NCI-H82 (cell line): ENCODE measurements at regions not wholly inside any gene's neighbourhood (a gene's known extent, or its start where the extent isn't known, plus 50 kb on each side); places are given as distances from the start of the nearest gene placed in this dataset.

Experiments
- DNase-seq: peaks from one replicate; lab custom pipeline; 2025; lab: John Stamatoyannopoulos, UW

DNA sequence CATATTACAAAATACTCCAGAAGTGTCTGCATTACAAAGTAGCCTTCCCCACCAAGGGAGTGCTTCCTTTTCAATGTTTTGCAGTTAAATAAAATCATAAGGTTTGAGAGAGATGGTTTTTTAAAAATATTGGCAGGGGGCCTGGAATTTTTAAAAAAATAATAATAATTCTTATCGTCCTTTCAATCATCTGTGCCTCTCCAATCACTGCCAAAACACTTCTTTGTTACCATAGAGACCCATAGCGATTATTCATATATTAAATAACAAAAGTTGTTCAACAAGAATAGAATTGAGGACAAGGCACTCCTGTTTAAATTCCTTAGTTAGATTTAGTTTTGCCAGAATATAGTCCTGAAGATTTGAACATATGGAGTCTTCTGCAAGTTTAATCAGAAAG is 203.1 kb downstream of the FAT4 start:
- DNase-seq = no peak

DNA sequence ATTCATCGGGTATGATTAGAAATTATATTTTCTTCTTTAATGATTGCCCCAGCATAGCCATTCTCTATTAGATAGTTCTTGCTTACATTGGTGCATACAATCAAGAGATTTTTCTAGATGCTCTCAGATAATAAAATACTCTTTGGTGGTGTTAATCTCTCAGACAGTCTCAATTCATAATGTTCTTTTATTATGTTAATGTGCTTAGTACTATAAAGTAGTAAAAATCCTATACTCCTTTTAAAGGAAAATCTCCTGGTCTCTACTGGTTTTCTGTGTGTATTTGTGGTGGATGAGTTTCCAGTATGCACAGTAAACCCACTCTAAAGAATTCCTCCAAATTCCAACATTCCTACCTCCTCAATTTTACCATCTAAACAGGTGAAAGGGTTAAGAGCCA is 203.5 kb downstream of the FAT4 start:
- no peak for DNase-seq

DNA sequence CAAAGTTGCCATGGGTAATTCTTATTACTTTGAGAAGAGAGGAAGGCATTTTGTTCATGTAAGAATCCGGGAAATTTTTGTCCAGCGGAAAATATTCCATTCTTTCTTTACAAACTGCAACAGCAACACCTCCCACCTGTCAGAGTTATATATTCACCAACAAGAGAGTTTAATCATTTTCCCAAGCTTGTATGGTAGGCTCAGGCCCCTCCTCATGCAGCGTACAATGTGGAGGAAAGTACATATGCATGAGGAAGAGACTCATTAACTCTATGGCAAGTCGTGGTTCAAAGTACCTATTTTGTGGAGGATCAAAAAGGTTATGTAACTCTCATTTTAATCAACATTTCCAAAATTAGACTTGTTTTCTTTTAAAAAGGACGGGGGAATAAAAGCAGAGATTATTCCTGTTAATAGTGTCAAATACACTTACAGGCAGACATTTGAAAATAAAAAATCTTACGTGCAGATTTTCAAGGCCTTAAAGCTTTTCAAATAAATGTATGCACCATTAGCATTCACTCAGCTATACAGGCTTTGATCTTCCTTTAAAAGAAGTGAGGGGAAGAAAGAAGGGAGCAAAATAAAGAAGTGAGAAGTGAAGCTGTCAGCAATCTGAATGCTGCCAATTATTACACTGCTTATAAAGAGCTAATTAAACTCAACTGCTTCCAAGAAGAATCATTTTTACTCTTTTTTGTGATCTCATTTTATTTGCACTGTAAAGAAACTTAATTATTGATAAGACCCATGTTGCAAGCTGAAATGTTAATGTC is 204.8 kb downstream of the FAT4 start:
- DNase-seq = no peak

DNA sequence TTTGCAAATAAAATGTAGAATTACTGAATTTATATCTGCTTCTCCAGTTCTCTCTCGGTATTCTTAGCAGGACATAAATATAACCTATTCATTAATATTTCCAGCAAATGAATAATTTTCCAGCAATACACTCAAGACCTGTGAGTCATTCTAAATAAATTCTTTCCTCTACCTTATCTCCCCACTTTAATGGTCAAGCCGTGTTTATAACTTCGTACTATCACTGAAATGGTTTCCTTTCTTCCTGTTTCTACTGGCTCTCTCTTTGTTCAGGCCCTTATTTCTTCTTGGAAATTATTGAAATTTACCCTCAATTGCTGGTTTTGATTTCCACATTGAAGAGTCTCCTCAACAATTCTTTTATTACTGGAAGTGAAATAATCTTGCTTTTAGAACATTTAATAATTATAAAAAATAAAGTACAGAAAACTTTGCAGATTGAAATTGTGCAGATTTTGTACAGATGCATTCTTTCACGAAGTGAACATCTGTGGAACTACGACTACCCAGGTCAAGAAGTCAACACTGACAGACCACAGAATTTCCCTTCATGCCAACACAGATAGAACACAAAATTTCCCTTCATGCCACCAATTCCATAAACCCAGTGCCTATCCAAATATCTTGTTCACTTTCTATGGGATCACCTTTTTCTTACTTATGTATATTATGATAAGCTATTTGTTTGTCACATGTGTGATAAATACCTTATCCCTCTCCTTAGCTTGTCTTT is 205.7 kb downstream of the FAT4 start:
- DNase-seq = no peak

DNA sequence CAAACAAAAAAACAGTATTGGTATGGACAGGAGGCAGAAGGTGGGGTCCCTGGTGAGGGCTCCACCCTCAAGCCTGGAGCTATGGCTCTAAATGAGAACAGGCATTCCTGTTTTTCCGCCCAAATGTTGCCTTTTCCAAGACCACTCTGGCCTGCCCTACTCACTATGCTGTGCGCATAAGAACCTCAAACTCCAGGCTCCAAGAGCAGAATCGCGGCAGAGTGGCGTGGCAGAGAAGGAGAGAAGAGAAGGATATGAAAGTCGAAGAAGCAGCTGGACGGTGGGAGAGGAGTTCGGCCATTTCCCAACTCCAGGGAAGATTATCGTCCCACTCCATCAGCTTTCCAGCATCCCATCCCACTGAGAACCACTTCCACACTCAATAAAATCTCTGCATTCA is 207.8 kb downstream of the FAT4 start:
- no peak for DNase-seq

DNA sequence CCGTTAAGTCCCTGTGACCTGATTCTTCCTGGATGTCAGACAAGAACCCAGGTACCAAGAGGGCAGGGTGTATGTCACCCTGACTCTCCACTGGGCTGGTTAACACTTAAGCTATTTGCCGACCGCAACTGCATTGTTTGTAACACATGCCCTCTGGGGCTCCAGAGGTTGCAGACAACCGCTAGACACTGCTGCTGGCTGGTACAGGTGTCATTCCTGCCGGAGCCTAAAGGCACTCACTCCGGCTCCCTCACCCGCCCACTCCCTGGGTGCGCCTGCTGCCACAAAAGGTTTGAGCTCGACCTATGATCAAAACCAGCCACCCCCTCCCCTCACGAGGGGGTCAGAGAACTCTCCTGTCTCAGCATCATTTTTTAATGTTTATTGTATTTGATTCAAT is 208.2 kb downstream of the FAT4 start:
- no peak for DNase-seq

DNA sequence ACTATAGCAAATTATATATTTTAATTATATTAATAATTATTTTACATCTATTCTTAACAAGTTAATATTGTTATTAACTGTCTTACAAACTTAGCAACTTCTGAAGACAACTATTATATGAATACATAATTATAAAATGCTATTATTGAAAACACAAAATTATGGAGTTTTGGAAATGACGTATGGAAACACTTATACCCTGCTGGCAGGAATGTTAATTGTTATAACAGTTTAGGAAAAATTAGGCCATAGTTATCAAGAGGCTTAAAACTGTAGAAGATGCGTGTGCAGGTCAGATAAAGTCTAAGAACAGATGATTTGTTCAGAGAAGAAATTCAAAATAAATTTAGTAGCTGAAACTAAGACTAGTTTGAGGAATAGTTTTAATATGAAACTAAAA is 211.7 kb downstream of the FAT4 start:
- no peak for DNase-seq

DNA sequence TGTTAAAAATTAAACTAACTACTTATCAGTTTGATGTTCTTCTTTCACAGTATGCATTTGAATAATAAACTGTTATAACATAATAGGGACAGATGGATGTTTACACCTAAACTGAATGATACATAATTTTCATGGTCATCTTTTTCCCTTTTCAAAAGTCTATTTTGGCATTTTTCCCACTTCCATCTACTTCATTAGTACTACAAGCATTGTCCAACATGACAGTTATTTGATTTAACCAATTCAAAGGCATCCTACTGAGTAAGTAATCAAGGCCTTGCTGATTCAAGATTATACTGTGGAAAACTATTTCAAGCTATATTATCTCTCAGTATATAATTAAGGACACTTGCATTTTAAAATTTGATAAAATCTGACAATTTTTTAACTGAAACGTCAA is 212.9 kb downstream of the FAT4 start:
- no peak for DNase-seq

DNA sequence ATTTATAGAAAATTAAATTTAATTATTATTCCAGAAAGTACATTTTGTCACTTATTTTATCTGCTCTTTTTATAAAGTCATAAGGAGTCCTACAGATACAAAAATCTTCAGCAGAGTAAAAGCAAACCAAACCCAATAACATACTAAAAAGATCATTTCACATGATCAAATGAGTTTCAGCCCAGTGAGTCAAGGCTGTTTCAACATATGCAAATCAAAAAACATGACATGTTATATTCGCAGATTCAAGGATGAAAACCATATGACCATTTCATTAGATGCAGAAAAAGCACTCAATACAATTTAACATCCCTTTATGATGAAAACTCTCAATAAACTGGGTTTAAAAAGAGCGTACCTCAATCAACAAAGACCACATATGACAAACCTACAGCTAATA is 214.3 kb downstream of the FAT4 start:
- no peak for DNase-seq

DNA sequence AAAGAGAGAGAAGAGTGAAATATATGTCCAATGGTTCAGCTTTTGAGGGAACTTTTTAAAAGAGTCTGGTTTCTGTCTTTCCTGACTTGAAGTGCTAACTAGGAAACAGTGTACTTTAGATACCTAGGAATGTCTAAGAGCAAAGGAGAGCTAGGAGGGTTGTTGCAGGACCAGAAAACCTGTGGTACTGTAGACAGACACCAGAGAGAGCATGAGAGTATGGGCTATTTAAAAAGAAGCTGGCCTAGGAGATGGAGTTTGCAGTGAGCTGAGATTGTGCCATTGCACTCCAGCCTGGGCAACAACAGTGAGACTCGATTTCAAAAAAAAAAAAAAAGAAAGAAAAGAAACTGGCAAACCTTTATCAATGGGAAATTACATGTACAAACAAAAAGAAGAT is 223.9 kb downstream of the FAT4 start:
- DNase-seq = no peak

DNA sequence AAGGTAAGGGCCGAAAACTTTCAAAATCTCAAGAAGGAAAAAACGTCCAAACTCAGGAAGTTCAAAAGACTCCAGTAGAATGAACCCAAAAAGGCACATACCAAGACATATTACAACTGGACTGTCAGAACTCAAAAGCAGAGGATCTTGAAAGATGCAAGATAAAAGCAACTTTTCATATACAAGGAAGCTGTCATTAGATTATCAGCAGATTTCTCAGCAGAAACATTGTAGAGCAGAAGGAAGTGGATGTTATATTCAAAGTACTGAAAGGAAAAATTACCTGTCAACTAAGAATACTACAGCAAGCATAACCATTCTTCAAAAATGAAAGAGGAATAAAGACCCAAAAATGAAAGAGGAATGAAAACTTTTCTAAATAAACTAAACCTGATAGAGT is 224.9 kb downstream of the FAT4 start:
- DNase-seq = no peak

DNA sequence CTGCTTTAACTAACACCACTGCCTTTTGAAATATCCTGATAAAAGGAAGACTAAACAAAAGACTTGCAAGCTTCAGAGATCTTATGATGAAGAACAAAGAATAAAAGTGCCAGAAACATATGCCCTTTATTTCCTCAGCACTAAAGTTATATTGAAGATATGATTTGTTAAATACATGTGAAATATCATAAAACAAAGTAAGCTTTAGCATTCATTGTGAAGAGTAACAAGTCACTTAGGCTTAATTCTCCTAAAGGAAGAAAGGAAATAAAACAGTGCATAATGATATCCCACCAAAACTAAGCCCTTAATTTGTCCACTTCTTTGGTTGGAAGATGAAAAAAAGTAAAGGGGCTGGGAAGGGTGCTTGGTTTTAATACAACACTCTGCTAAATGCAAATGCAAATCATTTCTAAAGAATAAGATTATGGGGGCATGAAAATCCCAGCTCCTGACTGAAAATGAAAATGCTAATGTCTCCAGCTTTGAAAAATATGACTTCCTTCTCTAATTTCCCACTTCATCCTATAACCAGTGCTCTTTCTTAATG is 227.2 kb downstream of the FAT4 start:
- no peak for DNase-seq

DNA sequence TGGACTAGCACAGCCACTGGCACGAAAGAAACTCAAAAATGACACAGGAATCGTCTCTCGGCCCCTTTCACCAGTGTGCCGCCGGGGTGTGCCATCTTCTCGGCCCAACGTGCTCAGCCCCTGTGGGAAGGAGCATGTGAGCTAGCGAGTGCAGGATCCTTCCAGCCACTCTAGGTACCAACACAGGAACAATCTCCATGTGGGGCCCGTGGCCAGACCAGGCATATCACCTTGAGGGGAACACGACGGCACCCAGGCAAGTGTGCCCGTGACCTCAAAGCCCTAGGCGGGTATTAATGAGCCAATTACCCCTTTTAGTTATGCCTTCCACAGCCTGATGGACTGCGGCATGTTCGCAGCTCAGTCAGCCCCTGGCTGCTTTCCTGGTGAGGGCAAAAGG is 231.5 kb downstream of the FAT4 start:
- no peak for DNase-seq

DNA sequence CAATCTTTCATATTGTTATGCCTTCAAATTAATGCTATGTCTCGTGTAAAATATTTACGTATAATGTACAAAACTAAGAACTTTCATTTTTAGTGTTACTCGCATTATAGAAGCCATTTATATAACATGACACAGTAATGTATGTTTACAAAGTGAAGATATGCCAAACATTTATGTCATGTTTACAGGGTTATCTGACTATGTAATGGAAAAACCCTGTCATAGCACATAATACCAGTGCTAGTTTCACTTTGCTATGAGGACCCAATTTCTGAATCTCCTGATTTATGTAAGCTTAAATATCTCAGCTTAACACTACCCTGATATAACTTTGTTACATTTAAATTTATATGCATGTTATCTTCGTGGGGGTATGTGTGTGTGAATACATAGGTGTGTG is 233.1 kb downstream of the FAT4 start:
- no peak for DNase-seq

DNA sequence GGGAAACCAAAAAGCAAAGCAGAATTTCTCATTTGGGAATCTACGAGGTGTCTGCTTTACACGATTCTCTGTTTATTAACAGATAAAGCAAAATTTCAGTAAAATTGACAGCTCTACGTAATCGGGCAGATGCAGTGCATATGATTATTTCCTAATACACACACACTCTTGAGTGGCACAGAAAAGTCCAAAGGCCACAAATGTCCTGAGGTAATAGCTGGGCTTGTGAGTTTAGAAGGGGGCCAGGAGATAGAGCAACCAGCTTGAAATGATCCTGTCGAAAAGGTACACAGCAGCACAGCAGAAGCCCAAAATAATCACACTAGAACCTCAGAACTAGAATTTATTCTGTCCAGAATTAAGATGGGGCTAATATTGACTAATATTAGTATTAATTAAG is 236.0 kb downstream of the FAT4 start:
- DNase-seq = no peak

DNA sequence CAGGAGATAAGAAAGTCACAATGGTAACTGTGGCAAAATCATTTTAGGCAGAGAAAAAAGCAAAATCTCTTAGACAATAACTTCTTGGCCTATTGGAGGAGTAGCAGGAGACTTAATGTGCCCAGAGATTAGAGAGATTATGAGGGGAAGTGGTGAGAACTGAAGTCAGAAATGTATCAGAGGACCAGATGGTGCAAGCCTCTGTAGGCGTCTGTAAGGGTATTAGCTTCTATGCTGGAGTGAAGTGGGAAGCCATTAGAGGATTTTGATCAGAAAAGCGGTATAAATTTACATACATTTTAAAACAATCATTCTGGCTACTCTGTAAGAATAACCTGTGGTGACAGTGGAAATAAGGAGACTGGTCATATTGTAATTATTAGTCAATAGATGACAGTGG is 236.7 kb downstream of the FAT4 start:
- DNase-seq = peak; percentile 89

DNA sequence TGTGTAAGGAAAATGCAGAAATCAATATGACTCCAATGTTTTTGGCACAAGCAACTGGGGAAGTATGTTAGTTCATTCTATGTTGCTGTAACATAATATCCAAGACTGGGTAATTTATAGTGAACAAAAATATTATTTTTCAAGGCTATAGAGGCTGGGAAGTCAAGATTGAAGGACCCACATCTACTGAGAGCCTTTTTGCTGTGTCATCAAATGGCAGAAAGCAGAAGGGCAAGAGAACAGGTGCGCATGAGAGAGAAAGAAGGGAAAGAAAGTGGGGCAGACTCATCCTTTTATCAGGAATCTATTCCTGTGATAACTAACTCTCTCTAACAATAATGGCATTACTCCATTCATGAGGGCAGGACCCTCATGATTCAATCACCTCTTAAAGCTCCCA is 237.2 kb downstream of the FAT4 start:
- DNase-seq = peak; percentile 19

DNA sequence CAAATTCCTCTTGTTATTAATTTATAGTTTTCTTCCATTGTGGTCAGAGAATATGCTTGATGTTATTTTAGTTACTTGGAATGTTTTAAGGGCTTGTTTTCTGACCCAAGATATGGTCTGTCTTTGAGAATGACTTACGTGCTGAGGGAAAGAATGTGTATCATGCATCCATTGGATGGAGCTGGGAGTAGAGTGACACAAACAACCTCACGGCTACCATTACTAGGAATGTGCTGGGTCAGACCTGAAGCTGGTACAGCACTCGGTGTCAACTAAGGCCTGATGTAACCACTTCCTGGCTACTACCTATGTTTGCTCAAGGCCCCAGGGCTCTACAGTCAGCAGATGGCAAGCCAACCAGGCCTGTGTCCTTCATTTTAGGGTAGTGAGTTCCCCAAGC is 257.8 kb downstream of the FAT4 start:
- DNase-seq = no peak

DNA sequence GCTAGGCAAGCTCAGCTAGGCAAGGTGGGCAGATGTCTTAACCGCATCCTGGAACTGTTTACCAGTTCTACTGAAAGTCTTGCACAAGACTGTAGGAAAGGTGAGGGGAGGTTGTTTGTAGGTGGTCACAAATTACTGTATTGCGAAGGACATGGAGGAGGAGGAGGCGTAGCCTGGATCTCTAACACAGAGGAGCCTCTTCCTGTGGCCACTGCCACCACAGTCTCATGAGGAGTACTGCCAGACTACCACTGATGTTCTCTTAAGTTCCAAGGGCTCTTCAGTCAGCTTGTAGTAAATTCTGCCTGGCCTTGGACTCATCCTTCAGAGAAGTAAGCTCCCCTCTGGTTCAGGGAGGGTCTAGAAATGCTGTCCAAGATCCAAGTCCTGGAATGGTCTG is 258.6 kb downstream of the FAT4 start:
- DNase-seq = no peak

DNA sequence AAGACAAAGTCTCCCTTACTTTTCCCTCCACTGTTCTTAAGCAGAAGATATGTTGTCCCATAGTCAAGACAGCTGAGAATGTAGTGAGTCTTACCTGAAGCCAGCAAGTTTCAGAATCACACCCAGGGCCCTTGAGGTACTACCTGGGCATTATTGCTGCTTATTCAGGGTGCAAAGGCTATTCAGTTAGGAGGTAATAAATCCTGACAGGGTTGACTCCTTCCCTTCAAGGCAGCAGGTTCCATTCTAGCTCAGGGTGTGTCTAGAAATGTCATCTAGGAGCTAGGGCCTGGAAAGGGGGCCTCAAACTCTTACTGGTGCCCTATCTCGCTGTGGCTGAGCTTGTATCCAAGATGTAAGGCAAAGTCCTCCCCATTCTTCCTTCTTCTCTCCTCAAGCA is 259.0 kb downstream of the FAT4 start:
- DNase-seq = no peak

DNA sequence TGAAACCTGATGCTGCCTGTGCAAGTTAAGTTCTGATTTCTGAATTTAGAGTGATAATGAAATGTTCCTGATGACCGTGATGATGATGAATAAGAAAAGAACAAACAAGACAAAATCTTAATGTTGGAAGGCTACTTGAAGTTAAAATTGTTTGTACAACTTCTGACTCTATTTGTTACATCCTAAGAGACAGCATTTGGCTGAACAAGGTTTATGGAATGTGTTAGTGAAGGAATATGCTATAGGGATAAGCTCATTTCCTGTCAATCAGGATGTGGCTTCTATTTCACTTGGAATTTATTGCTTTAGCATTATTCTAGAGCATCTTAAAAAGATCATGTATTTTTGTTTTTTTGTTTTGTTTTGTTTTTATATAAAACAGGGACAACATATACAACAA is 267.5 kb downstream of the FAT4 start:
- DNase-seq = no peak

DNA sequence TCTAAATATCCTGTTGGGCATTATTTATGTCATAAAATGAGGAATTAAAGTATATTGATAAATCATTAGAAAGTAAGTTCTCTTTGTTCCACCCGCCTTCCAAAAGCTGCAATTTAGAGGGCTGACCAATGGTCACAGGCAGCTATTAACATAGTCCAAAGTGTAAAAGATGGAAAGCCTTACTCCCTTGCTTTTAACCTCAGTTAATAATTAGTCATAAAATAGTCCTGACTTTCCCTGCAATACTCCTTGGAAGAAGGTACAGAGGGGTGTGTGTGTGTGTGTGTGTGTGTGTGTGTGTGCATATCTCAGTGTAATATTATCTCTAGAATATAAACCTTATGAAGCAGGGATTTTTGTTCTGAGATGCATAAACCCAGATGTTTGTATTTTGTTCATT is 275.4 kb downstream of the FAT4 start:
- no peak for DNase-seq

DNA sequence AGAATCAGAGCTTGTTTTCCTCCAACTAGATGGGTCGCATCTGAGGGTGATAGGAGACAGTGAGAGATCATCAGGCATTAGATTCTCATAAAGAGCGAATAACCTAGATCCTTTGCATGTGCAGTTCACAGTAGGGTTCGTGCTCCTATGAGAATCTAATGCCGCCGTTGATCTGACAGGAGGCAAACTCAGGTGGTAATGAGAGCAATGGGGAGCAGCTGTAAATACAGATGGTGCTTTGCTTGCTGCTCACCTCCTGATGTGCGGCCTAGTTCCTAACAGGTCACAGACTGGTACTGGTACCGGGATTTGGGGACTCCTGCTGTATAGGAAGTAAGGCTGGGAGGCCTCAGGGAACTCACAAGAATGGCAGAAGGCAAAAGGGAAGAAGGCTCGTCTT is 276.5 kb downstream of the FAT4 start:
- no peak for DNase-seq
